ENCODE measurements at regions not wholly inside any gene's neighbourhood (a gene's known extent, or its start where the extent isn't known, plus 50 kb on each side); places are given as distances from the start of the nearest gene placed in this dataset.

GRCh38 chr6:169862892-169863525 is 111.6 kb downstream of the ERMARD start:
- Histone ChIP-seq H3K9me3 (ENCODE audit: low read depth, low read length) (no peaks in the 10 kb centered on the region), H3K27ac (ENCODE audit: low read depth, low read length) (no peak overlapping the region), H3K4me1 (ENCODE audit: insufficient read depth, low read length) (no peaks in the 10 kb centered on the region), H4K20me1 (ENCODE audit: insufficient read depth, low read length) (no peaks in the 10 kb centered on the region), H3K4me3 (ENCODE audit: insufficient read depth, low read length) (no peak overlapping the region), H2AFZ (ENCODE audit: low read length) (no peak overlapping the region), H3K27me3 (ENCODE audit: insufficient read depth, low read length) (no peaks in the 10 kb centered on the region), H3K79me2 (ENCODE audit: insufficient read depth, low read length) (no peaks in the 10 kb centered on the region), H3K4me2 (ENCODE audit: insufficient read depth, low read length) (no peak overlapping the region), H3K36me3 (ENCODE audit: insufficient read depth, low read length) (no peaks in the 10 kb centered on the region)
- TF ChIP-seq CTCF (IDR thresholded peaks at IDR 0.05; ENCODE audit: extremely low read depth, low read depth, low read length) = no peak
- DNase-seq (ENCODE audit: insufficient read length, low spot score, missing footprints) = peak; percentile 23

GRCh38 chr6:169862043-169862891 is 110.8 kb downstream of the ERMARD start:
- no peak for TF ChIP-seq CTCF (IDR thresholded peaks at IDR 0.05; ENCODE audit: extremely low read depth, low read depth, low read length)
- Histone ChIP-seq H4K20me1 (ENCODE audit: insufficient read depth, low read length) (no peaks in the 10 kb centered on the region), H3K79me2 (ENCODE audit: insufficient read depth, low read length) (no peaks in the 10 kb centered on the region), H3K4me3 (ENCODE audit: insufficient read depth, low read length) (no peak overlapping the region), H3K4me2 (ENCODE audit: insufficient read depth, low read length) (no peak overlapping the region), H2AFZ (ENCODE audit: low read length) (no peak overlapping the region), H3K36me3 (ENCODE audit: insufficient read depth, low read length) (no peaks in the 10 kb centered on the region), H3K4me1 (ENCODE audit: insufficient read depth, low read length) (no peaks in the 10 kb centered on the region), H3K27me3 (ENCODE audit: insufficient read depth, low read length) (no peaks in the 10 kb centered on the region), H3K9me3 (ENCODE audit: low read depth, low read length) (no peaks in the 10 kb centered on the region), H3K27ac (ENCODE audit: low read depth, low read length) (no peak overlapping the region)
- peak; percentile 80 for DNase-seq (ENCODE audit: insufficient read length, low spot score, missing footprints)

- Histone ChIP-seq H3K4me1 (ENCODE audit: insufficient read depth, low read length) (no peaks in the 10 kb centered on the region), H3K27me3 (ENCODE audit: insufficient read depth, low read length) (no peaks in the 10 kb centered on the region), H3K27ac (ENCODE audit: low read depth, low read length) (no peak overlapping the region), H3K36me3 (ENCODE audit: insufficient read depth, low read length) (no peaks in the 10 kb centered on the region), H3K4me2 (ENCODE audit: insufficient read depth, low read length) (no peak overlapping the region), H4K20me1 (ENCODE audit: insufficient read depth, low read length) (no peaks in the 10 kb centered on the region), H3K9me3 (ENCODE audit: low read depth, low read length) (no peaks in the 10 kb centered on the region), H3K4me3 (ENCODE audit: insufficient read depth, low read length) (no peak overlapping the region), H2AFZ (ENCODE audit: low read length) (no peak overlapping the region), H3K79me2 (ENCODE audit: insufficient read depth, low read length) (no peaks in the 10 kb centered on the region)
- TF ChIP-seq CTCF (IDR thresholded peaks at IDR 0.05; ENCODE audit: extremely low read depth, low read depth, low read length) = no peak
- peak; percentile 26 for DNase-seq (ENCODE audit: insufficient read length, low spot score, missing footprints)
These were observed 110.1 kb downstream of the ERMARD start for GRCh38 chr6:169861431-169862042.

Measured in osteoblast (primary cell).